ENCODE measurements at regions not wholly inside any gene's neighbourhood (a gene's known extent, or its start where the extent isn't known, plus 50 kb on each side); places are given as distances from the start of the nearest gene placed in this dataset.

DNA sequence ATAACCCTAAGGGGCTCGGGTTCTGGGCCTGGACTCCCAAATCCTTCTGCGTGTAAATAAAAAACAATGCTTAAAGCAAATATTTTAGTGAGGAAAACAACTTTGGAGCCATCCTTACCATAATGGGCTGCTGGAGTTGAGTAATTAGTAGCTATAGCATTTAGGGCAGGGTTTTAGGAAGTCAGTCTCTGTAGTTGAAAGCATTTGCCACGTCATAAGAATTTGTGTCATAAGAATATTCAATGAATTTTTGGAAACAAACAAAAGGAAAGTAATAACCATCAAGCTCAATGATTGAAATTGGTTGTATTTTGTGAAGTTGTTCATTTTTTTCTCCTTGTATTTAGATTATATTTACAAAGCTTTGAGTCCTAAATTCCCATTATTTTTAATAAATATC lies 114.8 kb upstream of the ELL2 start:
- Histone ChIP-seq H3K27me3 (ENCODE audit: control insufficient read depth, insufficient read depth, low read length) (peaks cover 2% of the 10 kb centered on the region), H3K4me3 (ENCODE audit: low read depth, low read length) (no peak overlapping the region), H3K9me3 (ENCODE audit: control insufficient read depth, insufficient read depth, low read length) (no peaks in the 10 kb centered on the region), H3K27ac (ENCODE audit: low read depth, low read length) (no peak overlapping the region), H3K4me1 (ENCODE audit: control insufficient read depth, insufficient read depth, low read length) (no peaks in the 10 kb centered on the region), H3K36me3 (ENCODE audit: control insufficient read depth, insufficient read depth, low read length) (no peaks in the 10 kb centered on the region)
- no peak for DNase-seq (ENCODE audit: low read depth in 4 of 6, low spot score in 6 of 6)
- WGBS (ENCODE audit: insufficient coverage), result no CpG with 5 or more reads among the region's 3 CpGs

DNA sequence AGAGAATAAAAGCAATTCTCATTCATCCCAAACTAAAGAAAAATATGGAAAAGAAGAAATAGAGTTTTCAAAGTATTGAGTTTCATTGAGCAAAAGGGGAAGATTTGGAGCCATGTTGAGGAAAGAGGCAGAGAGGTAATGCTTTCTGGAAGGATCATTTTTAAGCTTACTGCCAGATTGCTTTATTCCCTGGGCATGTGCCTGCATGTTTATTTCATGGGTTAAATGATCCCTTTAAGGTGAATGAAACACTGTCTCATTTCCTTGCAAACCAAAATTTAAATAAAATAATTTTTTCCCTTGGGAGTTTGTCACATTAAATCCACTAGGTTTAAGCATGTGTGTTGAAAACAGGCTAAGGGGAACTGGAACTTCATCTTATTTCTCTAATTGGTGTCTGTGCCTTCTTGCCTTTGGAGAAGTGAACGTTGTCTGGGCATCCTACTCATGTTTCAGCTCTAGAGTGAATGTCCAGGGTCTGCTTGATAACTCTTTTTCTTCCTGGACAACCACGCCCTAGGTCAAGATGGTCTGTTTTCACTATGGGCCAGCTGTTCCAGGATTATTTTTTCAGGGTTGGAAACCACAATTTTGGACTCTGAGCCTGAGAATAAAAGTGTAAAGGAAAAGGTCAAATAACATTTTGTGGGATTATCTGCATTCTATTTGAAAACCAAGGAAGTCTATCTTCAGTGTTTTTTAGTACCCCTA lies 114.1 kb upstream of the ELL2 start:
- no peak for DNase-seq (ENCODE audit: low read depth in 4 of 6, low spot score in 6 of 6)
- H3K4me1 ChIP-seq (ENCODE audit: control insufficient read depth, insufficient read depth, low read length), result no peaks in the 10 kb centered on the region
- H3K27ac ChIP-seq (ENCODE audit: low read depth, low read length), result no peak overlapping the region
- H3K9me3 ChIP-seq (ENCODE audit: control insufficient read depth, insufficient read depth, low read length), result no peaks in the 10 kb centered on the region
- H3K36me3 ChIP-seq (ENCODE audit: control insufficient read depth, insufficient read depth, low read length), result no peaks in the 10 kb centered on the region
- H3K27me3 ChIP-seq (ENCODE audit: control insufficient read depth, insufficient read depth, low read length), result no peaks in the 10 kb centered on the region
- 70% methylated on average over 2 of the region's 2 CpGs for WGBS (ENCODE audit: insufficient coverage)
- H3K4me3 ChIP-seq (ENCODE audit: low read depth, low read length), result no peak overlapping the region

DNA sequence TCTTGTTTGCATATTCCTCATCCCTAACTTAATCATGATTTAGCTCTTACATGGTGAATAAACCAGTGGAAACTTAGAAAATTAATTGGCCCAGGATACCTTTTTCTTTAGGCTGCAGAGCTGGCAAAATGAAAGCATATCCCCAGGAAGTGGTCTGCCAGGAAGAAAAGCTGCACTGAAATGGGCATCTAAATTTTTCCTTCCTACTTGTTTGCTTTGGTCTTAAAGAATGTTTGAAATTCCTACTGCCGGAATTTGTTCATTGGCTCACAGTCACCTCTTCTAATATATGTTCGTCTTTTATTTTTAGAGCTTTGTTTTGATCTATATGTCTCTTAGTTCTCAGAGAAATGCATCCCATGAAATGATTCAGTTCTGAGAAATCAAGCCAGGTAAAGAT lies 113.2 kb upstream of the ELL2 start:
- Histone ChIP-seq H3K4me3 (ENCODE audit: low read depth, low read length) (no peak overlapping the region), H3K27ac (ENCODE audit: low read depth, low read length) (no peak overlapping the region), H3K27me3 (ENCODE audit: control insufficient read depth, insufficient read depth, low read length) (no peaks in the 10 kb centered on the region), H3K4me1 (ENCODE audit: control insufficient read depth, insufficient read depth, low read length) (no peaks in the 10 kb centered on the region), H3K9me3 (ENCODE audit: control insufficient read depth, insufficient read depth, low read length) (no peaks in the 10 kb centered on the region), H3K36me3 (ENCODE audit: control insufficient read depth, insufficient read depth, low read length) (no peaks in the 10 kb centered on the region)
- no CpG with 5 or more reads among the region's 2 CpGs for WGBS (ENCODE audit: insufficient coverage)
- no peak for DNase-seq (ENCODE audit: low read depth in 4 of 6, low spot score in 6 of 6)

DNA sequence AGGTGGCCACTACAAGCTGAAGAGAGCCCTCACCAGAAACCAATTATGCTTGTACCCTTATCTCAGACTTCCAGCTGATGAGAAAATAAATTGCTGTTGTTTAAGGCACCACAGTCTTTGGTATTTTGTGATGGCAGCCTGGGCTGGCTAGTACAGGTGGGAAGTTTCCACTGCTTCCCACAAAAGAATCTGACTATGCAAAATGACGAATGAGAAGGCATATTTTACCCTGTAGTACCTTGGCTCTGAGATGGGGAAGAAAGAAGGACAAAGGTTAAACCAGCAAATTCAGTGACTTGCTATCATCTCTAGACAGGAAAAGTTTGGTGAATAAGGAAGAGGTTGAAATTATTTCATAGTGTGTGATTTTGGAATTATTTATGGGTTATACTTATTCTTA lies 112.8 kb upstream of the ELL2 start:
- Histone ChIP-seq H3K4me3 (ENCODE audit: low read depth, low read length) (no peak overlapping the region), H3K9me3 (ENCODE audit: control insufficient read depth, insufficient read depth, low read length) (no peaks in the 10 kb centered on the region)
- 78% methylated on average over 1 of the region's 1 CpG for WGBS (ENCODE audit: insufficient coverage)

DNA sequence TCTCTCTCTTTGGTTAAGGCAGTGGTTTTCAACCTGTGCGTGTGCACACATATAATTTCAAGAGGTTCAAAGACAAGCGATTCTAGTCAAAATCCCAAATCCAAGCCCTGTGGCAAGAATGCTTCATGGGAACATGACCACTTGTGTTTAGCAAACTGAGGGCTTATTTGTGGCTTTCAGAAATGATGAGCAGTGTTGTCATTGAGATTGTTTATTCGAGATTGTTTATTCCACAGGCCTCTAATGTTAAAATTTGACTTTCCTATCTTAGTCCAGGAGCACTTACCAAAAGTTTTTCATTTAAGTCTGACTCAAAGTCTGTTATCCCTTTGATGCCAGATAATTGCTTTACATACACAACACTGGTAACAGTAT lies 111.1 kb upstream of the ELL2 start:
- no peaks in the 10 kb centered on the region for H3K9me3 ChIP-seq (ENCODE audit: control insufficient read depth, insufficient read depth, low read length)
- DNase-seq (ENCODE audit: low read depth in 4 of 6, low spot score in 6 of 6), result no peak
- no CpG with 5 or more reads among the region's 3 CpGs for WGBS (ENCODE audit: insufficient coverage)
- no peak overlapping the region for H3K27ac ChIP-seq (ENCODE audit: low read depth, low read length)
- H3K4me3 ChIP-seq (ENCODE audit: low read depth, low read length), result no peak overlapping the region
- H3K4me1 ChIP-seq (ENCODE audit: control insufficient read depth, insufficient read depth, low read length), result no peaks in the 10 kb centered on the region
- H3K27me3 ChIP-seq (ENCODE audit: control insufficient read depth, insufficient read depth, low read length), result no peaks in the 10 kb centered on the region
- no peaks in the 10 kb centered on the region for H3K36me3 ChIP-seq (ENCODE audit: control insufficient read depth, insufficient read depth, low read length)

More for the DNA sequence above, 112.8 kb upstream of the ELL2 start:
- Histone ChIP-seq H3K27me3 (ENCODE audit: control insufficient read depth, insufficient read depth, low read length) (no peaks in the 10 kb centered on the region), H3K36me3 (ENCODE audit: control insufficient read depth, insufficient read depth, low read length) (no peaks in the 10 kb centered on the region), H3K27ac (ENCODE audit: low read depth, low read length) (no peak overlapping the region), H3K4me1 (ENCODE audit: control insufficient read depth, insufficient read depth, low read length) (no peaks in the 10 kb centered on the region)
- no peak for DNase-seq (ENCODE audit: low read depth in 4 of 6, low spot score in 6 of 6)

DNA sequence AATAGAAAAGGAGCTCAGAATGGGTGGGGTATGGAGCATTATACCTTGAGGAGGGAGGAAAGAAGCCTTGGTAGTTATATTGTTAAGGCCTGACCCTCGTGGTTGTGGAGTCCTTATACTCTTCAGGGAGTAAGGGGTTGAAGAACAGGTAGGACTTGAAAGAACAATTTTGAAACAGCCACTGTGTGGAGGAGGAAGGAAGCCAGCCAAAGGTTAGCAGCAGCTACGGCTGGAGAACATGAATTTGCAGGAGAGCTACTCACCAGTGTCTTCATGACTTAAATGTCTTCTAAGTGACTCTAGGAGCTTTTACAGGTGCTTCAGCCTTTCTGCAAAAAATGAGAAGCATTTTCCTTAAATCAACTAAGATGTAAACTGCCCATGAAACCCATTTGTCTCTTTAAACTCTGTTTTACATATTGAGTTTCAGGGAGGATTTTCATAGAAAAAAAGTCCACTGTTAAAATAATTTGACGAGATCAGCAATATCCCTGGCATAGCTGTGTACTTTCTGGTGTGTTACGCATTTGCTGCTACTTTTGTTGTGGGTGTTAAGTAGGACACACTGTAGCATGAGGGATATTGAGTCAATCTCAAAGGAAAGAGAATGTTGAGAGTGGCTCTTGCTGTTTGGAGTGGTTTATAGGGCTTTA lies 110.6 kb upstream of the ELL2 start:
- DNase-seq (ENCODE audit: low read depth in 4 of 6, low spot score in 6 of 6), result no peak
- 86% methylated on average over 4 of the region's 4 CpGs for WGBS (ENCODE audit: insufficient coverage)
- Histone ChIP-seq H3K4me1 (ENCODE audit: control insufficient read depth, insufficient read depth, low read length) (no peaks in the 10 kb centered on the region), H3K27me3 (ENCODE audit: control insufficient read depth, insufficient read depth, low read length) (no peaks in the 10 kb centered on the region), H3K36me3 (ENCODE audit: control insufficient read depth, insufficient read depth, low read length) (no peaks in the 10 kb centered on the region), H3K9me3 (ENCODE audit: control insufficient read depth, insufficient read depth, low read length) (no peaks in the 10 kb centered on the region), H3K27ac (ENCODE audit: low read depth, low read length) (no peak overlapping the region), H3K4me3 (ENCODE audit: low read depth, low read length) (no peak overlapping the region)

DNA sequence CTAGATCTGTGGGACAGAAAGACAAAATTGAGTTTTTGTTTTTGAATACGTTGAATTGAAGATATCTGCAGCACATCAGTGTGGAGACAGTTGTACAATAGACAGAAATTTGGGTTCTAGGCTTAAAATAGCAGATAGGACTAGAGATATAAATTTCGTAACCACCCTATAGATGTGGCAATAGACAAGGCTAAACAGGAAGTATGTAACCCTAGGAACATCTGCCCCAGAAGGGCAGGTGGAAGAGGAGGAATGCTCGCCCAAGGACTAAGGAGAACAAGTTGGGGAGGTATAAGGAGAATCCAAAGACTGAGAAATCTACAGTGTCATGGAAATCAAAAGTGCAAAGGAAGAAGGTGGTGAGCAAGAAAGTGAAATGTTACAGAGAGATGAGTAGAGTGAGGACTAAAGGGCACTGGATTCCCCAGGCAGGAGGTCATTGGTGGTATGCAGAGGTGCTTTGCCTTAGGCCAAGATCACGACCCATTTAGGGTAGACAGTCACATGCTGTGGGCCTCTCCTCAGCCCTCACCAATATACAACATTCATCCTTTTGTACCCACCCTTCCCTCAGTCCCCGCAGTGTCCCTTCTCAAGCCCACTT lies 109.1 kb upstream of the ELL2 start:
- 94% methylated on average over 5 of the region's 5 CpGs for WGBS (ENCODE audit: insufficient coverage)
- Histone ChIP-seq H3K4me3 (ENCODE audit: low read depth, low read length) (no peak overlapping the region), H3K27ac (ENCODE audit: low read depth, low read length) (no peak overlapping the region), H3K36me3 (ENCODE audit: control insufficient read depth, insufficient read depth, low read length) (no peaks in the 10 kb centered on the region), H3K27me3 (ENCODE audit: control insufficient read depth, insufficient read depth, low read length) (no peaks in the 10 kb centered on the region), H3K4me1 (ENCODE audit: control insufficient read depth, insufficient read depth, low read length) (no peaks in the 10 kb centered on the region), H3K9me3 (ENCODE audit: control insufficient read depth, insufficient read depth, low read length) (no peaks in the 10 kb centered on the region)
- DNase-seq (ENCODE audit: low read depth in 4 of 6, low spot score in 6 of 6), result no peak

DNA sequence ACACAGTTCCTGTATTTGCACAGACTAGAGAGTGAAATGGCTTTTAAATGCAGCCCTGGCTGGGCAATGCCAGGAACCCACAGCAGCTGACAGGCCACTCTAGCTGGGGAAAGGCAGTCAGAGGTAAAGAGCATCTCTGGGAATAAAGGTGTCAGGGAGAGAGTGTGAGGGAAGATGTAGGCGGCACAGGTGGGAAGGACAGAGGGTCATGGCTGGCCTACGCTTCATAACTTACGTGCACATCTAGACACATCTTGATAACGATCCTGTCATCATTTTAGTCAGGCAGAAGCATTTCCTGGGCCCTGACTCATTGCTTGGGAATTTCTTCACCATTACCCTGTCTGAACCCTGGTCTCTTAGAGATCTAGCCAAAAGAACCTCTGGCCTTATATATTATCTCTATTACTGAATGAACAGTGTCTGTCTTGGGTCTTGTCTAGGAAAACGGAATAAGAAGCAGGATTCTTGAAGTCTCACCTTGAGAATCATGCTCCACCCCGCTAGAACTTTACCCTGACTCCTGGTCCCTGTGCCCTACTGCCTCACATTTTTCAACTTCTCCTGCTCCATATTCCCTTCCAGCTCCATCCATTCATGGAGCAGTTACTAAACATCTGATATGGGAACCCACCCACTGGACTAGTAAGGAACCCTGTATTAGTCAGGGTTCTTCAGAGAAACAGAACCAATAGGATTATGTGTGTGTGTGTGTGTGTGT lies 106.4 kb upstream of the ELL2 start:
- 99% methylated on average over 6 of the region's 6 CpGs for WGBS (ENCODE audit: insufficient coverage)
- H3K9me3 ChIP-seq (ENCODE audit: control insufficient read depth, insufficient read depth, low read length), result no peaks in the 10 kb centered on the region

DNA sequence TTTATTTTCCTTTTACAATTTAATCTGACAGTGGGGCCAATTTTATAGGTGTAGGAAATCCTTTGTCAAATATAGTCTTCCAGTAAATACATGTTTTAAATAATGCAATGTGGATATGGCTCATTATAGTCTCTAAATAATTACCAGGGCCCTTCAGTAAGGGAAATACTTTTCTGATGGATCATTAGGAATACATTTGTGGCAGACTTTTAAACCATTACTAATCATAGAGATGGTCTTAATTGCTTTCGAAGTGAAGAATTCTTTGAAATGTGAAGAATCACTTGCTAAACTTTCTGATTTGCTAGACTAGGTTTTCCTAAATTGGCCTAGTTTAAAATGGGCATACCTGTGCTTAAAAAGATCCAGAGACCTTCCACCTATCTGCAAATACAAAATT lies 105.6 kb upstream of the ELL2 start:
- no peaks in the 10 kb centered on the region for H3K36me3 ChIP-seq (ENCODE audit: control insufficient read depth, insufficient read depth, low read length)
- H3K27me3 ChIP-seq (ENCODE audit: control insufficient read depth, insufficient read depth, low read length), result no peaks in the 10 kb centered on the region
- DNase-seq (ENCODE audit: low read depth in 4 of 6, low spot score in 6 of 6), result no peak
- H3K4me1 ChIP-seq (ENCODE audit: control insufficient read depth, insufficient read depth, low read length), result no peaks in the 10 kb centered on the region
- H3K4me3 ChIP-seq (ENCODE audit: low read depth, low read length), result no peak overlapping the region
- H3K9me3 ChIP-seq (ENCODE audit: control insufficient read depth, insufficient read depth, low read length), result no peaks in the 10 kb centered on the region
- H3K27ac ChIP-seq (ENCODE audit: low read depth, low read length), result no peak overlapping the region
- WGBS (ENCODE audit: insufficient coverage), result no CpG with 5 or more reads among the region's 1 CpG

More for the DNA sequence above, 106.4 kb upstream of the ELL2 start:
- Histone ChIP-seq H3K4me3 (ENCODE audit: low read depth, low read length) (no peak overlapping the region), H3K4me1 (ENCODE audit: control insufficient read depth, insufficient read depth, low read length) (no peaks in the 10 kb centered on the region), H3K27ac (ENCODE audit: low read depth, low read length) (no peak overlapping the region), H3K36me3 (ENCODE audit: control insufficient read depth, insufficient read depth, low read length) (no peaks in the 10 kb centered on the region), H3K27me3 (ENCODE audit: control insufficient read depth, insufficient read depth, low read length) (no peaks in the 10 kb centered on the region)
- no peak for DNase-seq (ENCODE audit: low read depth in 4 of 6, low spot score in 6 of 6)

Data from spinal cord (tissue), 9 donors.